Fibroblast of villous mesenchyme (primary cell): ENCODE measurements at regions not wholly inside any gene's neighbourhood (a gene's known extent, or its start where the extent isn't known, plus 50 kb on each side); places are given as distances from the start of the nearest gene placed in this dataset.
"Not testable (repeated sequence)": the region's sequence is repeated elsewhere in the genome, so short reads cannot be mapped to it uniquely, and the experiment has no call there.

Experiments used
- DNase-seq: peaks from one replicate; pipeline ENCODE4 v3.0.0-alpha.2; 2010; ENCODE audit warnings: low read depth
- H3K4me3 ChIP-seq: 2 replicates; pipeline ENCODE4 v1.5.1; 2011; ENCODE audit warnings: low read depth, mild to moderate bottlenecking, low read length
- TF ChIP-seq, protein P1 (sequence below): IDR thresholded peaks from 2 replicates; pipeline ENCODE4 v1.5.1; 2012; ENCODE audit warnings: low read depth, mild to moderate bottlenecking, low read length; ENCODE audit not compliant: insufficient read depth

DNA sequence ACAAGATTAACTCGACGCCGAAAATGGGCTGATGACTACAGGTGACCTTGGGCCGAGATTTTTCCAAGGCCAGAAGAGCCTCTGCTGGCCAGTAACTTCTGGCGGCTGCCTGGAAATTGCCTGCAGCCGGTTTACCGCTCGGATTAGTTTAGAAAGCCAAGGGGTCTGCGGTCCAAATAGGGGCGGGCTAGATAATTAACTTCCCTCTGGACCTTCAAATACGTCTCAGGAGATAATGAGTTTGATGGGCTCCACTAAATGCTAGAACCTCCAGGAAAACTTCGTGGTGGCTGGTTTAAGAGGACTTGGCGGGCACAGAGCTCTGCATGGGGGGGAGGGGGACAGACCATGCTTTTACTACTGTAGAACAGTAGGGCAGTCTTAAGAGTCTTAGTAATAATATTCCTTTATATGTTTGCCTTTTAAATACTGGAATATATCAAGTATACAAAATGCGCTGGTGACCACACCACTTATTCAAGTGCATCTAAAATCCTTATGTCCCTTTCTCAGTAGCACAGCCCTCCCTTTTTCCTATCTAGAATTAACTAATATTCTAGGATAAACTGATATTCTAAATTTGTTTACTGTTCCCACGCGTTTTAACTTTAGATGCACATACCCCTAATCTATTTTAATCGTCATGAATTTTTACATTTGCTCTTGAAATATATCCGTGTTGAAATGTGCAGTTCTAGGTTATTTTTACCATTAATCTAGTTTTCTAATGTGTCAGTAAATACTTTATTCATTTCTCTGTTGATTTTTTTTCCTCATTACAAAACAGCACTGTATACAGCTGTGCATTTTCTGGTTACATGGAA lies 107.5 kb upstream of the PRSS16 start:
- peak overlapping the region; percentile 68 for H3K4me3 ChIP-seq
- DNase-seq: peak; percentile 32
- TF ChIP-seq, protein P1, sequence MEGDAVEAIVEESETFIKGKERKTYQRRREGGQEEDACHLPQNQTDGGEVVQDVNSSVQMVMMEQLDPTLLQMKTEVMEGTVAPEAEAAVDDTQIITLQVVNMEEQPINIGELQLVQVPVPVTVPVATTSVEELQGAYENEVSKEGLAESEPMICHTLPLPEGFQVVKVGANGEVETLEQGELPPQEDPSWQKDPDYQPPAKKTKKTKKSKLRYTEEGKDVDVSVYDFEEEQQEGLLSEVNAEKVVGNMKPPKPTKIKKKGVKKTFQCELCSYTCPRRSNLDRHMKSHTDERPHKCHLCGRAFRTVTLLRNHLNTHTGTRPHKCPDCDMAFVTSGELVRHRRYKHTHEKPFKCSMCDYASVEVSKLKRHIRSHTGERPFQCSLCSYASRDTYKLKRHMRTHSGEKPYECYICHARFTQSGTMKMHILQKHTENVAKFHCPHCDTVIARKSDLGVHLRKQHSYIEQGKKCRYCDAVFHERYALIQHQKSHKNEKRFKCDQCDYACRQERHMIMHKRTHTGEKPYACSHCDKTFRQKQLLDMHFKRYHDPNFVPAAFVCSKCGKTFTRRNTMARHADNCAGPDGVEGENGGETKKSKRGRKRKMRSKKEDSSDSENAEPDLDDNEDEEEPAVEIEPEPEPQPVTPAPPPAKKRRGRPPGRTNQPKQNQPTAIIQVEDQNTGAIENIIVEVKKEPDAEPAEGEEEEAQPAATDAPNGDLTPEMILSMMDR: no peak

GRCh38 chr6:27140999-27141528 lies 106.4 kb upstream of the PRSS16 start:
- TF ChIP-seq, protein P1: no peak
- no peak overlapping the region for H3K4me3 ChIP-seq
- no peak for DNase-seq

GRCh38 chr6:27141529-27142015 lies 105.9 kb upstream of the PRSS16 start:
- no peak for DNase-seq
- no peak overlapping the region for H3K4me3 ChIP-seq
- TF ChIP-seq, protein P1: no peak

- H3K4me3 ChIP-seq, DNase-seq: not testable (repeated sequence)
Measured at GRCh38 chr6:27143020-27143388, 104.5 kb upstream of the PRSS16 start.

DNA sequence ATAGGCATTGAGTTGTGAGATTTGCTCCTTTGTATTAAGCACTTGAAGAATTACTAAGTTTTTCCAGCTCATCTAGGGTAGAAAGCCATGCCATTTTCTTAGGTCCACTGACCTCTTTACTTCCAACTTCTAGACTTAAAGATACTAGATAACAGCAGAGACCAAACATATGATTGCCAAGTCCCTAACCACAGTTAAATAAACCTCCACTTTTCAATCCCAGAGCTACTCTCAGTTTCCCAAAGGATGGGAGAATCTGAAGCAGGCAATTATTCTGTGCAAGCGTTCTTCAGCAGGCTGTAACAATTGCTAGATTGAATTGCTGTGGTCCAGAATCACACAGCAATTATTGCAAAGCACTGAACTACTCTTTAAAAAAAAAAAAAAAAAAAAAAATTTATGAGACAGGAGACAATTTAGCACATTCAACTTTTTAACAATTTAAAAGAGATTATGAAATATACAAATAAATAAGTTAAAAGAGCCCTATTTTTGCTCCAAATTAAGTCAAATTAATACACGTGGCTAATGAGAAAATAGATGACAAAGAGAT lies 104.0 kb upstream of the PRSS16 start:
- no peak overlapping the region for H3K4me3 ChIP-seq
- TF ChIP-seq, protein P1: no peak
- no peak for DNase-seq

- DNase-seq: no peak
- TF ChIP-seq, protein P1: no peak
- H3K4me3 ChIP-seq: peak overlapping the region; percentile 90
Measured at GRCh38 chr6:27144740-27145079, 102.8 kb upstream of the PRSS16 start.

GRCh38 chr6:27145731-27146455 lies 101.6 kb upstream of the PRSS16 start:
- DNase-seq: peak; percentile 90
- TF ChIP-seq, protein P1: no peak
- H3K4me3 ChIP-seq: peak overlapping the region; percentile 90

DNA sequence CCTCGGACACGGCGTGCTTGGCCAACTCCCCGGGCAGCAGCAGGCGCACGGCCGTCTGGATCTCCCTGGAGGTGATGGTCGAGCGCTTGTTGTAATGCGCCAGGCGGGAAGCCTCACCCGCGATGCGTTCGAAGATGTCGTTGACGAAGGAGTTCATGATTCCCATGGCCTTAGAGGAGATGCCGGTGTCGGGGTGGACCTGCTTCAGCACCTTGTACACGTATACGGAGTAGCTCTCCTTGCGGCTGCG lies 101.1 kb upstream of the PRSS16 start:
- H3K4me3 ChIP-seq: peak overlapping the region; percentile 90
- DNase-seq: not testable (repeated sequence)
